ENCODE measurements at regions not wholly inside any gene's neighbourhood (a gene's known extent, or its start where the extent isn't known, plus 50 kb on each side); places are given as distances from the start of the nearest gene placed in this dataset.

DNA sequence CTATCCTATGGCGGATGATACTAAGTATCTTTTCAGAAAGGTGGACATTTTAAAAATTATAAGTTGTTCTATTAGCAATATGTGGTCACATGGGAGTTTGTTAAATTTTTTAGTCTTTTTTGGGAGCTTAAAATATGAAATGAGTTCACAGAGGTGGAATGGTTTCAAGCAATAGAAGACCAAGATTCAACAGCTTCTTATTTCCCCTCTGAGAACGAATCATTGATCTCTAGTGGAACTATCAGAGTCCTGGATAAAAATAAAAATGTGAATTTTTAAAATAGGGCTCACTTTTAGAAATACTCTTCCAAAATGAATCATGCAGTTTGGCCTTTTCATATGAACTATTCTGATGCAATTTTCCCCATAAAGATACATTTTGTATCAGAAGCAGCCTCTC is 467.7 kb upstream of the KLF6 start:
- Histone ChIP-seq H3K4me3 (ENCODE audit: low read depth in 2 of 2, low read length in 2 of 2) (no peak overlapping the region), H3K4me1 (ENCODE audit: control insufficient read depth, insufficient read depth, low read length) (no peaks in the 10 kb centered on the region), H3K27ac (ENCODE audit: low read length) (peak overlapping the region; percentile 57; the same call in 1 of the 2 replicates), H3K36me3 (ENCODE audit: control insufficient read depth, insufficient read depth, low read length) (no peaks in the 10 kb centered on the region), H3K9me3 (ENCODE audit: control insufficient read depth, insufficient read depth, low read depth, low read length) (peaks cover 10% of the 10 kb centered on the region; the same call in 1 of the 2 replicates), H3K27me3 (ENCODE audit: control insufficient read depth, insufficient read depth, low read length) (no peaks in the 10 kb centered on the region)
- TF ChIP-seq TCF7L2 (IDR thresholded peaks at IDR 0.05; ENCODE audit: low read depth, low read length), result no peak
- no peak for TF ChIP-seq REST (IDR thresholded peaks at IDR 0.05; ENCODE audit: insufficient read depth in 1 of 2, low read depth in 2 of 2, low read length in 1 of 2)
- TF ChIP-seq POLR2AphosphoS5 (IDR thresholded peaks at IDR 0.05; ENCODE audit: low read depth, low read length), result no peak
- TF ChIP-seq SIN3A (IDR thresholded peaks at IDR 0.05; ENCODE audit: borderline replicate concordance, insufficient read depth, low read depth, low read length), result no peak
- no TSS peak for BruUV-seq (replicated peaks)
- in situ Hi-C loops (cut with HindIII; ENCODE audit: low pct_unique_long_range_greater_than_20kb, low sequenced_read_pairs) (no loop called here), intact Hi-C loops (cut with micrococcal nuclease; ENCODE audit: unreplicated experiment) (no loop called here)
- POLR2A ChIA-PET, result interaction anchor here (0.5 to 0.6 kb wide), 3 partner anchors 9 to 597 kb away, joined by 3 to 7 read pairs (median 4); no protein-coding TSS in a partner anchor
- CTCF ChIA-PET, result no interaction called here
- DNase-seq (ENCODE audit: low read depth, low spot score) (no peak), ATAC-seq (no peak)

DNA sequence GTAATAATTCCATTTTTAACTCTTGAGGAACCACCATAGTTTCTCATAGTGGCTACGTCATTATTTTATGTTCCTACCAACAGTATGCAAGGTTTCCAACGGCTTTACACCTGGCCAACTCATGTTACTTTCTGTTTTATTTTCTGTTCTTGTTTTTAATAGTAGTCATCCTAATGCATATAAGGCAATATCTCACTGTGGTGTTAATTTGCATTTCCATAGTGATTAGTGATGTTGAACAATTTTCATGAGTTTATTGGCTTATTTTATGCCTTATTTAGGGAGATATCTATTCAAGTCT is 465.5 kb upstream of the KLF6 start:
- no peaks in the 10 kb centered on the region for H3K4me1 ChIP-seq (ENCODE audit: control insufficient read depth, insufficient read depth, low read length)
- H3K27ac ChIP-seq (ENCODE audit: low read length), result no peak overlapping the region; the same call in 1 of the 2 replicates
- H3K27me3 ChIP-seq (ENCODE audit: control insufficient read depth, insufficient read depth, low read length), result no peaks in the 10 kb centered on the region
- intact Hi-C loops (cut with micrococcal nuclease; ENCODE audit: unreplicated experiment) (no loop called here), in situ Hi-C loops (cut with HindIII; ENCODE audit: low pct_unique_long_range_greater_than_20kb, low sequenced_read_pairs) (no loop called here)
- ChIA-PET POLR2A (no interaction called here), CTCF (no interaction called here)
- no peaks in the 10 kb centered on the region for H3K36me3 ChIP-seq (ENCODE audit: control insufficient read depth, insufficient read depth, low read length)
- DNase-seq (ENCODE audit: low read depth, low spot score), result no peak
- peaks cover 18% of the 10 kb centered on the region; the same call in 1 of the 2 replicates for H3K9me3 ChIP-seq (ENCODE audit: control insufficient read depth, insufficient read depth, low read depth, low read length)
- TF ChIP-seq SIN3A (IDR thresholded peaks at IDR 0.05; ENCODE audit: borderline replicate concordance, insufficient read depth, low read depth, low read length) (no peak), CTCF (IDR thresholded peaks at IDR 0.05) (no peak), TCF7L2 (IDR thresholded peaks at IDR 0.05; ENCODE audit: low read depth, low read length) (no peak), REST (IDR thresholded peaks at IDR 0.05; ENCODE audit: insufficient read depth in 1 of 2, low read depth in 2 of 2, low read length in 1 of 2) (no peak), POLR2AphosphoS5 (IDR thresholded peaks at IDR 0.05; ENCODE audit: low read depth, low read length) (no peak)
- no TSS peak for BruUV-seq (replicated peaks)
- no peak for ATAC-seq
- H3K4me3 ChIP-seq (ENCODE audit: low read depth in 2 of 2, low read length in 2 of 2), result no peak overlapping the region

Measured in Panc1 (cell line).